PC-3 (cell line): ENCODE measurements at regions not wholly inside any gene's neighbourhood (a gene's known extent, or its start where the extent isn't known, plus 50 kb on each side); places are given as distances from the start of the nearest gene placed in this dataset.

Source experiments
- ATAC-seq: fragments of 200-7000 bp; cut with Tn5 transposase; 2 replicates; pipeline ENCODE4 v1.9.1; 2020; ENCODE audit warnings: mild to moderate bottlenecking, moderate library complexity
- BruUV-seq: library from RNA; stranded (reverse); fragments of 400-500 nt; replicated peaks from 2 replicates; lab custom pipeline; 2021; lab: Mats Ljungman, UMichigan
- CTCF ChIA-PET: fragments of 300-600 bp; sonication (Branson Sonifier 250); formaldehyde crosslinking; loops from one replicate; lab custom pipeline; 2022; ENCODE audit warnings: antibody characterized with exemption; lab: Charles Lee
- POLR2A ChIA-PET: fragments of 300-600 bp; sonication (Branson Sonifier 250); formaldehyde crosslinking; loops from one replicate; lab custom pipeline; 2022; ENCODE audit warnings: antibody characterized with exemption; ENCODE audit not compliant: unreplicated experiment; lab: Charles Lee
- DNase-seq: peaks from one replicate; pipeline ENCODE4 v3.0.0-alpha.2; 2015
- H2AFZ ChIP-seq: fragments of 300-600 bp; sonication (generic); 2 replicates; pipeline ENCODE4 v1.6.0; 2016; ENCODE audit warnings: antibody characterized with exemption, low read length
- H3F3A ChIP-seq: fragments of 300-600 bp; sonication (generic); one replicate; pipeline ENCODE4 v1.6.0; 2017; ENCODE audit warnings: antibody characterized with exemption, low read length, control low read depth, mild to moderate bottlenecking; ENCODE audit not compliant: unreplicated experiment
- H3K27ac ChIP-seq: fragments of 300-600 bp; sonication (generic); 2 replicates; pipeline ENCODE4 v1.5.1; 2016; ENCODE audit warnings: mild to moderate bottlenecking, low read length
- H3K27me3 ChIP-seq: fragments of 300-600 bp; sonication (generic); 2 replicates; pipeline ENCODE4 v1.6.1; 2016; ENCODE audit warnings: low read length, mixed read lengths
- H3K36me3 ChIP-seq: fragments of 300-600 bp; sonication (generic); 2 replicates; pipeline ENCODE4 v1.6.1; 2016; ENCODE audit warnings: low read depth, mixed run types, low read length, mixed read lengths
- H3K4me1 ChIP-seq: fragments of 300-600 bp; sonication (generic); 2 replicates; pipeline ENCODE4 v1.5.1; 2016; ENCODE audit warnings: low read length; ENCODE audit not compliant: insufficient read depth
- H3K4me2 ChIP-seq: fragments of 300-600 bp; sonication (generic); 2 replicates; pipeline ENCODE4 v1.6.0; 2016; ENCODE audit warnings: low read length
- H3K4me3 ChIP-seq: fragments of 300-600 bp; sonication (generic); 2 replicates; pipeline ENCODE4 v1.5.1; 2016; ENCODE audit warnings: mild to moderate bottlenecking, low read length, mixed read lengths
- H3K79me2 ChIP-seq: fragments of 300-600 bp; sonication (generic); 2 replicates; pipeline ENCODE4 v1.6.1; 2017; ENCODE audit warnings: low read length, mixed read lengths
- H3K9ac ChIP-seq: fragments of 300-600 bp; sonication (generic); 2 replicates; pipeline ENCODE4 v1.6.0; 2016; ENCODE audit warnings: mild to moderate bottlenecking, low read length
- H3K9me2 ChIP-seq: fragments of 300-600 bp; sonication (generic); replicated peaks from 2 replicates; pipeline ENCODE4 v1.6.1; 2016; ENCODE audit warnings: mixed run types, low read length, mixed read lengths
- H3K9me3 ChIP-seq: fragments of 300-600 bp; sonication (generic); 2 replicates; pipeline ENCODE4 v1.6.1; 2016; ENCODE audit warnings: low read length, mixed read lengths
- H4K20me1 ChIP-seq: fragments of 300-600 bp; sonication (generic); 2 replicates; pipeline ENCODE4 v1.6.1; 2016; ENCODE audit warnings: low read length, mixed read lengths
- CTCF ChIP-seq: fragments of 300-600 bp; sonication (generic); conservative IDR thresholded peaks from 2 replicates; pipeline ENCODE4 v1.5.1; 2017; ENCODE audit warnings: antibody characterized with exemption, low read depth, mild to moderate bottlenecking, low read length
- EZH2 ChIP-seq: fragments of 300-600 bp; sonication (generic); IDR thresholded peaks from one replicate; pipeline ENCODE4 v1.6.1; 2017; ENCODE audit warnings: antibody characterized with exemption, mild to moderate bottlenecking, low read length; ENCODE audit not compliant: unreplicated experiment
- EZH2phosphoT487 ChIP-seq: fragments of 300-600 bp; sonication (generic); IDR thresholded peaks from 2 replicates; pipeline ENCODE4 v1.6.1; 2018; ENCODE audit warnings: mild to moderate bottlenecking, antibody characterized with exemption, low read length, borderline replicate concordance
- intact Hi-C: fragments of 100-400 bp; cut with micrococcal nuclease; formaldehyde crosslinking; loops from 2 replicates; pipeline ENCODE4 v1.9.0; 2023

GRCh38 chr6:141203902-141204575 lies 928.7 kb upstream of the GJE1 start:
- Histone ChIP-seq H3K9ac (no peak overlapping the region), H3K4me1 (no peaks in the 10 kb centered on the region), H2AFZ (no peak overlapping the region), H3K36me3 (no peaks in the 10 kb centered on the region), H3K27me3 (no peaks in the 10 kb centered on the region), H3K79me2 (no peaks in the 10 kb centered on the region), H3K9me2 (no peaks in the 10 kb centered on the region), H3K9me3 (no peaks in the 10 kb centered on the region), H3K4me2 (no peak overlapping the region), H3K4me3 (no peak overlapping the region), H4K20me1 (no peaks in the 10 kb centered on the region), H3K27ac (no peak overlapping the region), H3F3A (no peaks in the 10 kb centered on the region)
- no TSS peak for BruUV-seq
- ChIA-PET CTCF (no interaction called here), POLR2A (no interaction called here)
- DNase-seq (no peak), ATAC-seq (no peak)
- intact Hi-C loops, result no loop called here
- no peak for TF ChIP-seq EZH2phosphoT487
- no peak for TF ChIP-seq CTCF
- TF ChIP-seq EZH2, result no peak

GRCh38 chr6:141202626-141203025 lies 930.1 kb upstream of the GJE1 start:
- TF ChIP-seq EZH2 (no peak), EZH2phosphoT487 (no peak), CTCF (no peak)
- no peak overlapping the region for H3K9ac ChIP-seq
- H3K9me3 ChIP-seq, result no peaks in the 10 kb centered on the region
- H3K27ac ChIP-seq, result no peak overlapping the region
- no peaks in the 10 kb centered on the region for H3K36me3 ChIP-seq
- H3K27me3 ChIP-seq, result no peaks in the 10 kb centered on the region
- no peak overlapping the region for H3K4me3 ChIP-seq
- ATAC-seq, result no peak
- intact Hi-C loops, result no loop called here
- H3K9me2 ChIP-seq, result no peaks in the 10 kb centered on the region
- no peaks in the 10 kb centered on the region for H3K79me2 ChIP-seq
- H4K20me1 ChIP-seq, result no peaks in the 10 kb centered on the region
- H3F3A ChIP-seq, result no peaks in the 10 kb centered on the region
- no peaks in the 10 kb centered on the region for H3K4me1 ChIP-seq
- no peak overlapping the region for H3K4me2 ChIP-seq
- ChIA-PET POLR2A (no interaction called here), CTCF (no interaction called here)
- DNase-seq, result no peak
- BruUV-seq, result no TSS peak
- H2AFZ ChIP-seq, result no peak overlapping the region

GRCh38 chr6:141199074-141199473 lies 933.7 kb upstream of the GJE1 start:
- no peaks in the 10 kb centered on the region for H3K9me3 ChIP-seq
- H3K9me2 ChIP-seq, result no peaks in the 10 kb centered on the region
- ChIA-PET POLR2A (no interaction called here), CTCF (no interaction called here)
- TF ChIP-seq EZH2 (no peak), CTCF (no peak)
- no peak for DNase-seq
- H2AFZ ChIP-seq, result no peak overlapping the region
- no peak for ATAC-seq
- no TSS peak for BruUV-seq
- H3F3A ChIP-seq, result no peaks in the 10 kb centered on the region
- H4K20me1 ChIP-seq, result no peaks in the 10 kb centered on the region
- no peaks in the 10 kb centered on the region for H3K4me1 ChIP-seq
- H3K79me2 ChIP-seq, result no peaks in the 10 kb centered on the region
- H3K27me3 ChIP-seq, result no peaks in the 10 kb centered on the region
- H3K27ac ChIP-seq, result no peak overlapping the region
- H3K4me3 ChIP-seq, result no peak overlapping the region
- no peaks in the 10 kb centered on the region for H3K36me3 ChIP-seq
- intact Hi-C loops, result no loop called here
- no peak overlapping the region for H3K4me2 ChIP-seq
- H3K9ac ChIP-seq, result no peak overlapping the region
